ENCODE measurements at regions not wholly inside any gene's neighbourhood (a gene's known extent, or its start where the extent isn't known, plus 50 kb on each side); places are given as distances from the start of the nearest gene placed in this dataset.

DNA sequence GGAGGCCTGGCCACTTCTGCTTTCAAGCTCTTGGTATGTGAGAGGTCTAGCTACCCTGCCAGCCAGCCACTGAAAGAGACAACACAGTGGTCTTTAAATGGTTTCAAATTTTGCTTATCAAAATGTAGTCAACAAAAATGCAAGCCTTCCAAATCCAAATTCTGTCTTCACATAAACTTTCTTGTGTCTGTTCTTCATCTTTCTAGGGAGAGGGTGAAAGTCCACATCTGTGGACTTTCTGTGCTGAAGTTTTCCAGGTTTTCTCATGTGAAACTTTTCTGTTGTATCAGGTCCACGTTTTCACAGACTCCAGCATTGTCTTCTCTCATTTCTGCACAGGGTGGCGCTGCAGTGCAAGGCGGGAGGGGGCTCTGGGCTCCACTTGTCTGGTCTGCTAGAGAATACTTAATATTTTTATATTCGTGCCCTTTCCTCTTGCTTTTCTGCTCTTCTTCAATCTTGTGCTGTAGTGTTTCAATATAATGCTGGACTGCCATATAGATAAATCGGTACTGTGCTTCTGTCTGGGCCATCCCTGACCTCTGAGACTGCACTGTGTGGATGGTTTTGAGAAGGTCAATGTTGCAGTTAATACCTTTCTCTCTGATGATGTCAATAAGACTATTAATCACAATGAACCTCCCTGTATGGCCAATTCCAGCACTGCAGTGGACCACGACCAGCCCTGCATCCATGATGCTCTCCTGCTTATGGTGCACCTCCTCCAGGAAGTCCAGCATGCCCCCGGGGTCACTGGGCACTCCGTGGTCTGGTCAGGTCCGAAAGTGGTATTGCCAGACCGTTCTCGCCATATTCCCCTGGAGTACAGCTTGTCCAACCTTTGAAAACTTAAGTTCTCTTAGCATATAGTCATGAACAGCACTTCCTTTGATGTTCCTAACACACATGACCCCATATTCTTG is 161.6 kb upstream of the TNFAIP3 start:
- H3K27ac ChIP-seq (ENCODE audit: low read depth in 1 of 2, low read length in 1 of 2), result no peak overlapping the region
- H3K4me1 ChIP-seq (ENCODE audit: control insufficient read depth in 2 of 2, insufficient read depth in 2 of 2, low read length in 2 of 2), result peaks cover 27 to 48% of the 10 kb centered on the region in 2 donors
- no peaks in the 10 kb centered on the region for H3K27me3 ChIP-seq (ENCODE audit: control insufficient read depth in 2 of 2, insufficient read depth in 1 of 2, low read length in 1 of 2)
- DNase-seq (ENCODE audit: low read depth in 6 of 9, low spot score in 9 of 9), result peak in 5 of 9 donors; percentile 64 to 85 (median 71)
- no peaks in the 10 kb centered on the region for H3K36me3 ChIP-seq (ENCODE audit: control insufficient read depth in 2 of 2, insufficient read depth in 2 of 2, low read length in 1 of 2)
- 56% methylated on average over 11 of the region's 11 CpGs for WGBS
- no peaks in the 10 kb centered on the region for H3K9me3 ChIP-seq (ENCODE audit: control insufficient read depth in 2 of 2, insufficient read depth in 1 of 2, low read length in 1 of 2)
- no peak overlapping the region for H3K4me3 ChIP-seq (ENCODE audit: low read length in 2 of 2)

DNA sequence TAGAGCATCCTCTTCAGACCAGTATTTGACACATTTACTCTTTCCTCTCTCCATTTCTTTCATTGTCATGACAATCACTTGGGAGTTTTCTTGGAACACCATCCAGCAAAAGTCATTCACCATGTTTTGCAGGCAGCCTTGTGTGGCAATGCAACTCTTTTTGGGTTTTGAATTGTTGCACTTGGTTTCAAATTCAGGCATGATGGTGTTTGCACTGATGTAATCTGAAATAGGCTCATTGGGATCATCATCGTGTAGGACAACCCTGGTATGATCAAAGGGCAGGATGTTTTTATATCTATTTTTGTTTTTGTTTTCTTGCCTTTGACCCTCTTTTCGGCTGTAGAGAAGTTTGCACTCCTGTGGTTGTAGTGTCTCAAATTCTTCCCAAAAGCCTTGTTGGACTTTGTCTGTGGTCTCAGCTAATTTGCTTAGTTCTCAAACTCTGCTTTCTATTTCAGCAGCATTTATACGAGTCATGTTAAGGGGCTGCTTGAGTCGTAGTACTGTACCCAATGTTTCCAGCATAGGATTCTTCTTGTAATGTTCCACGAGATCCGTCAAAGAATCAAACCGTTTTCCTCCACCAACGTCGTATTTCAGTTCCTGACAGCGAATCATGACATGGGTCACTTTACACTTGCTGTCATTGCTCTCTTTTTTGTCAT is 160.8 kb upstream of the TNFAIP3 start:
- no peak overlapping the region for H3K4me3 ChIP-seq (ENCODE audit: low read length in 2 of 2)
- peaks cover 29 to 55% of the 10 kb centered on the region in 2 donors for H3K4me1 ChIP-seq (ENCODE audit: control insufficient read depth in 2 of 2, insufficient read depth in 2 of 2, low read length in 2 of 2)
- no peaks in the 10 kb centered on the region for H3K36me3 ChIP-seq (ENCODE audit: control insufficient read depth in 2 of 2, insufficient read depth in 2 of 2, low read length in 1 of 2)
- no peak for DNase-seq (ENCODE audit: low read depth in 6 of 9, low spot score in 9 of 9)
- 81% methylated on average over 10 of the region's 10 CpGs for WGBS
- H3K27me3 ChIP-seq (ENCODE audit: control insufficient read depth in 2 of 2, insufficient read depth in 1 of 2, low read length in 1 of 2), result no peaks in the 10 kb centered on the region
- H3K9me3 ChIP-seq (ENCODE audit: control insufficient read depth in 2 of 2, insufficient read depth in 1 of 2, low read length in 1 of 2), result no peaks in the 10 kb centered on the region
- H3K27ac ChIP-seq (ENCODE audit: low read depth in 1 of 2, low read length in 1 of 2), result no peak overlapping the region

DNA sequence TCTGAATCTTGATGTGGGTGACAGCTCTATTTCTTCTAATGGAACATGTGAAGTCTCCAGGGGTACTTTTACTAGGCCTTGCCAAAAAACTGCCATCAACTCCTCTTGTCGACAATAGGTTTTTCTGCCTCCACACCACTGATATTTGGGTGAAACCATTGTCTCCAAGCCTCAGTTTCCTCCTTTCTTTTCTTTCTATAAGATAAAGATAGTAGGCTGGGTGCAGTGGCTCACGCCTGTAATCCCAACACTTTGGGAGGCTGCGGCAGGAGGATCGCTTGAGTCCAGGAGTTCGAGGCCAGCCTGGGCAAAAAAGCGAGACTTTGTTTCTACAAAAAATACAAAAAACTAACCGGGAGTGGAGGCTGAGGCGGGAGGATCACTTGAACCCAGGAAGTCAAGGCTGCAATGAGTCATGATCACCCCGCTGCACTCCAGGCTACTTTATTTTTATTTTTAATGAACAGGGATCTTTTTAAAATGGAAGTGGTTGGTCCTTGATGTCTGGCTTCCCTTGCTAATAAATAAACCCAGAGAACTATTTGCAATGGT is 159.9 kb upstream of the TNFAIP3 start:
- Histone ChIP-seq H3K9me3 (ENCODE audit: control insufficient read depth in 2 of 2, insufficient read depth in 1 of 2, low read length in 1 of 2) (peaks cover 0 to 2% of the 10 kb centered on the region in 2 donors), H3K4me3 (ENCODE audit: low read length in 2 of 2) (no peak overlapping the region), H3K27ac (ENCODE audit: low read depth in 1 of 2, low read length in 1 of 2) (peak overlapping the region in 1 of 2 donors; percentile 86), H3K36me3 (ENCODE audit: control insufficient read depth in 2 of 2, insufficient read depth in 2 of 2, low read length in 1 of 2) (no peaks in the 10 kb centered on the region), H3K27me3 (ENCODE audit: control insufficient read depth in 2 of 2, insufficient read depth in 1 of 2, low read length in 1 of 2) (no peaks in the 10 kb centered on the region), H3K4me1 (ENCODE audit: control insufficient read depth in 2 of 2, insufficient read depth in 2 of 2, low read length in 2 of 2) (peaks cover 29 to 55% of the 10 kb centered on the region in 2 donors)
- 97% methylated on average over 9 of the region's 9 CpGs for WGBS
- DNase-seq (ENCODE audit: low read depth in 6 of 9, low spot score in 9 of 9), result no peak

DNA sequence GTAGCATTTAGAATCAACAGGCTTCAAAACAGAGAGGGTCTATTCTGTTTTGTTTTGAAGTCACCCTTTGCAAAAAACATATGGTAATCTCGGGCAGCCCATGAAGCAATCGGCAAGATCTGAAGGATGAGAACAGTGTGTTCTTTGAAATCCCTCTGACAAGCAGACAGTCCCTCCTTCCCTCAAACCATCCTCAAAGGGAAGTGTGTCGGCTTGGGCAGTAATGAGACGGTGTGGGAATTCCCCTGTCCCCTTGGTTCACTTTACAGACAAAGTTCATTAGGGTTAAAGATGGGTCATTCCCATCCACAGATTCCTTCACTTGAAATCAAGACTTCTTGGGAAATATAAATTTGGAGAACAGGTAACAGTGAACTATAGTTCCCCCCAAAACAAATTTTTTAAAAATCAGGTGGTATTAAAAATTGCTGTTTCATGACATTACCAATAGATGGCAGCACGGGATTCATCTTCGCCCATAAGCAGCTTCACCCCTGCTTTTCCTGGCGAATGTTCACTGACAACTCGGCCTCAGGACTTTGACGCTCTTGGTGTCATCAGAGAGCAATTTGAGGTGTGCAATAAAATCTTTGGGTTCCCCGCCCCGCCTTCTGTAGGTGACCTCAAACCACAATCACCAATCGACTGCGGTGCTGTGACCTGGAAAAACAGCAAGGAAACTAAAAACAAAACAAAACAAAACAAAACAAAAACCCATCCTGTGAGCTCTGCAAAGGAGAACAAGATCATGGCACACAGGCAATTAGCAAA is 159.3 kb upstream of the TNFAIP3 start:
- H3K27me3 ChIP-seq (ENCODE audit: control insufficient read depth in 2 of 2, insufficient read depth in 1 of 2, low read length in 1 of 2), result no peaks in the 10 kb centered on the region
- H3K4me3 ChIP-seq (ENCODE audit: low read length in 2 of 2), result peak overlapping the region in 1 of 2 donors; percentile 7
- H3K4me1 ChIP-seq (ENCODE audit: control insufficient read depth in 2 of 2, insufficient read depth in 2 of 2, low read length in 2 of 2), result peaks cover 29 to 55% of the 10 kb centered on the region in 2 donors
- DNase-seq (ENCODE audit: low read depth in 6 of 9, low spot score in 9 of 9), result peak; percentile 72 to 96 (median 89)
- peaks cover 0 to 2% of the 10 kb centered on the region in 2 donors for H3K9me3 ChIP-seq (ENCODE audit: control insufficient read depth in 2 of 2, insufficient read depth in 1 of 2, low read length in 1 of 2)
- H3K27ac ChIP-seq (ENCODE audit: low read depth in 1 of 2, low read length in 1 of 2), result peak overlapping the region; percentile 80 to 86
- no peaks in the 10 kb centered on the region for H3K36me3 ChIP-seq (ENCODE audit: control insufficient read depth in 2 of 2, insufficient read depth in 2 of 2, low read length in 1 of 2)
- WGBS, result 12% methylated on average over 13 of the region's 13 CpGs

DNA sequence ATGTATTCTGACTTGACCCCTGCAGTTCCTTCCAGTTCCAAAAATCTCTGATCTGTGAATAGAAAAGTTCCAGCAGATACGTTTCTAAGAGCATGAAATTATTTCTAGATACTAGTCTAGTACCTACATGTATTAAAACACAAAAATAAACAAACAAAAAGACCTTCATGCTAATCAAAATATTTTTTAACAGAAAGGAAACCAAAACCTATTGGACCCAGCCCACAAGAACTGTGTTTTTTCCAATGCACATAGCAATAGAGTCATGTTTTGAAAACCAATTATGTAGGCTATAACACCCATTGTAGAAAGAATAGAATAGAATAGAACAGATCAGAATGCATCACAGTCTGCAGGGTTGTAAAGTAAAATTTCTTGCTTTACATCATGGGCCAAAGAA is 158.6 kb upstream of the TNFAIP3 start:
- Histone ChIP-seq H3K36me3 (ENCODE audit: control insufficient read depth in 2 of 2, insufficient read depth in 2 of 2, low read length in 1 of 2) (no peaks in the 10 kb centered on the region), H3K9me3 (ENCODE audit: control insufficient read depth in 2 of 2, insufficient read depth in 1 of 2, low read length in 1 of 2) (peaks cover 0 to 2% of the 10 kb centered on the region in 2 donors), H3K4me1 (ENCODE audit: control insufficient read depth in 2 of 2, insufficient read depth in 2 of 2, low read length in 2 of 2) (peaks cover 29 to 55% of the 10 kb centered on the region in 2 donors), H3K27ac (ENCODE audit: low read depth in 1 of 2, low read length in 1 of 2) (peak overlapping the region; percentile 72 to 86), H3K27me3 (ENCODE audit: control insufficient read depth in 2 of 2, insufficient read depth in 1 of 2, low read length in 1 of 2) (no peaks in the 10 kb centered on the region), H3K4me3 (ENCODE audit: low read length in 2 of 2) (no peak overlapping the region)
- no peak for DNase-seq (ENCODE audit: low read depth in 6 of 9, low spot score in 9 of 9)
- WGBS, result 75% methylated on average over 1 of the region's 1 CpG

DNA sequence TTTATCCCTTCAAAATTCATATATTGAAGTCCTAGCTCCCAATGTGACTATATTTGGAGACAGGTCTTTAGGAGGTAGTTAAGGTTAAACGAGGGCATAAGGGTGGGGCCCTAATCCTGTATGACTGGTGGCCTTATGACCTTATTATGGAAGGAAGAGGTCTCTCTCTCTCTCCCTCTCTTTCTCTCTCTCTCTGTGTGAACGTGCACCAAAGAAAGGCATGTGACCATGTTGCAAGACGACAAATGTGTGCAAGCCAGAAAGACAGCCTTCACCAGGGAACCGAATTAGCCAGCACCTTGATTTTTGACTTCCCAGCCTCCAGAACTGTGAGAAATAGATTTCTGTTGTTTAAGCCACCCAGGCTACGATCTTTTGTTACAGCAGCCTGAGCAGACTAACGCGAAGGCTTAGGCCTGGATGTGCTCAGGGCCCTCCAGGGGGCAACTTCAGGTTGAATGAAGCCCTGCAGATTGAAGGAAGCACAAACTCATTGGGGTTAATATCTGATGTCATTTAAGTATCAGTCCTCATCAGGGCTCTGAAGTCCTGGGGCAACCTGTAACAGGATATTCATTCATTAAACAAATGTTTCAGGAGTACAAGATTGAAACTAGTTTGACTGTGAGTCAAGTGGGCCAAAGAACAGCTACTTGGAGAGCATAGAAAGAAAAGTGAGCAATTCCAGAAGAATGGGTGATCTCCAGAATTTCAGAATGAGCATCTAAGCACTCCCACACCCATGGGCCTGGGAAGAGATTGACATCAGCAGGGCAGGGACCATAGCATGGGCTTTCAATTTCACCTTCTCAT is 157.4 kb upstream of the TNFAIP3 start:
- Histone ChIP-seq H3K9me3 (ENCODE audit: control insufficient read depth in 2 of 2, insufficient read depth in 1 of 2, low read length in 1 of 2) (peaks cover 0 to 2% of the 10 kb centered on the region in 2 donors), H3K4me1 (ENCODE audit: control insufficient read depth in 2 of 2, insufficient read depth in 2 of 2, low read length in 2 of 2) (peaks cover 29 to 54% of the 10 kb centered on the region in 2 donors), H3K36me3 (ENCODE audit: control insufficient read depth in 2 of 2, insufficient read depth in 2 of 2, low read length in 1 of 2) (no peaks in the 10 kb centered on the region), H3K27ac (ENCODE audit: low read depth in 1 of 2, low read length in 1 of 2) (peak overlapping the region; percentile 59 to 68), H3K27me3 (ENCODE audit: control insufficient read depth in 2 of 2, insufficient read depth in 1 of 2, low read length in 1 of 2) (no peaks in the 10 kb centered on the region), H3K4me3 (ENCODE audit: low read length in 2 of 2) (no peak overlapping the region)
- DNase-seq (ENCODE audit: low read depth in 6 of 9, low spot score in 9 of 9), result no peak
- WGBS, result 97% methylated on average over 7 of the region's 7 CpGs

DNA sequence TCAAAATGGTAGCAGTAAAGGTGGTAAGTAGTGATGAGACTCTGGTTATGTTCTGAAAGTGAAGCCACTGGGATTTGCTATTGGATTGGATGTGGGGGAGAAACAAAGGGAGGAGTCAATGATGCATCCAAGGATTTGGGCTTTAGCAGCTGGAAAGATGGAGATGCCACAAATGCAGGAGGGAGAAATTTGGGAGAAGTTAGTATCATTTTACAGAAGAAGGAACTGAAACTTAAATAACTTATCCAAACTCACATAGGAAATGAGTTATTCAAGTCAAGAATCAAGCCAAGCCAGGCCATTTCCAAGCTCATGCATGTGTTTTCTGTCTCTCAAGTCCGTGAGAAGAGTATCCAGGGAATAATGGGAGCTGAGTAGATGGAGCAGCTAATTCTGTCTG is 155.1 kb upstream of the TNFAIP3 start:
- H3K9me3 ChIP-seq (ENCODE audit: control insufficient read depth in 2 of 2, insufficient read depth in 1 of 2, low read length in 1 of 2), result peaks cover 0 to 2% of the 10 kb centered on the region in 2 donors
- DNase-seq (ENCODE audit: low read depth in 6 of 9, low spot score in 9 of 9), result no peak
- peaks cover 30 to 47% of the 10 kb centered on the region in 2 donors for H3K4me1 ChIP-seq (ENCODE audit: control insufficient read depth in 2 of 2, insufficient read depth in 2 of 2, low read length in 2 of 2)
- H3K27me3 ChIP-seq (ENCODE audit: control insufficient read depth in 2 of 2, insufficient read depth in 1 of 2, low read length in 1 of 2), result no peaks in the 10 kb centered on the region
- no peak overlapping the region for H3K4me3 ChIP-seq (ENCODE audit: low read length in 2 of 2)
- WGBS, result 100% methylated on average over 1 of the region's 1 CpG
- H3K36me3 ChIP-seq (ENCODE audit: control insufficient read depth in 2 of 2, insufficient read depth in 2 of 2, low read length in 1 of 2), result no peaks in the 10 kb centered on the region
- H3K27ac ChIP-seq (ENCODE audit: low read depth in 1 of 2, low read length in 1 of 2), result no peak overlapping the region

DNA sequence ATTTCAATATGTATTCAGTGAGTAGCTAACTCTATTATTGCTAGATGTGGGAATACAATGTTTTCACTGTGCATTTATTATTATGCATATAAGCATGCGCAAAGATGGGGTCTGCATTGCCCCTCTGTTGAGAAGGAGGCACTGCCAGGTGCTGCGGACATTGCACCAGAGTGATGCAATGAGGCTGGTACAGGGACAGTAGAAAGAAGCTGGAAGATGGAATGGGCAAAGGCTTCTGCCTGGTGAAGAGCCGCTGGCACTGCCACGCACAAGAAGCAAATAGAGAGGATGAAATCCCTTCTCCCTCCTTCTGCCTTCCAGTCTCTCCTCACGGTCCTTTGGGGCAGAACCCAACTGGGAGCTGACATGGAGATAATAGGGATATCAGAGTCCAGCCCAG is 154.5 kb upstream of the TNFAIP3 start:
- Histone ChIP-seq H3K9me3 (ENCODE audit: control insufficient read depth in 2 of 2, insufficient read depth in 1 of 2, low read length in 1 of 2) (peaks cover 0 to 2% of the 10 kb centered on the region in 2 donors), H3K4me3 (ENCODE audit: low read length in 2 of 2) (no peak overlapping the region), H3K27me3 (ENCODE audit: control insufficient read depth in 2 of 2, insufficient read depth in 1 of 2, low read length in 1 of 2) (no peaks in the 10 kb centered on the region), H3K27ac (ENCODE audit: low read depth in 1 of 2, low read length in 1 of 2) (no peak overlapping the region), H3K4me1 (ENCODE audit: control insufficient read depth in 2 of 2, insufficient read depth in 2 of 2, low read length in 2 of 2) (peaks cover 30 to 47% of the 10 kb centered on the region in 2 donors), H3K36me3 (ENCODE audit: control insufficient read depth in 2 of 2, insufficient read depth in 2 of 2, low read length in 1 of 2) (no peaks in the 10 kb centered on the region)
- over 99% methylated on average over 5 of the region's 5 CpGs for WGBS
- DNase-seq (ENCODE audit: low read depth in 6 of 9, low spot score in 9 of 9), result no peak

Measured in thymus (tissue), 11 donors.